ENCODE measurements at regions not wholly inside any gene's neighbourhood (a gene's known extent, or its start where the extent isn't known, plus 50 kb on each side); places are given as distances from the start of the nearest gene placed in this dataset.

- no peak for TF ChIP-seq CTCF (IDR thresholded peaks at IDR 0.05; ENCODE audit: control insufficient read depth, insufficient read depth, low read depth, low read length, missing control alignments)
- no peak overlapping the region for H3K4me3 ChIP-seq (ENCODE audit: control insufficient read depth, low read depth, low read length)
- DNase-seq (ENCODE audit: low read depth), result no peak
These were observed 188.2 kb downstream of the BLID start for GRCh38 chr11:121927789-121928188.

GRCh38 chr11:121927097-121927785 lies 188.8 kb downstream of the BLID start:
- no peak for DNase-seq (ENCODE audit: low read depth)
- H3K4me3 ChIP-seq (ENCODE audit: control insufficient read depth, low read depth, low read length), result no peak overlapping the region
- no peak for TF ChIP-seq CTCF (IDR thresholded peaks at IDR 0.05; ENCODE audit: control insufficient read depth, insufficient read depth, low read depth, low read length, missing control alignments)

GRCh38 chr11:121924191-121924590 lies 191.8 kb downstream of the BLID start:
- TF ChIP-seq CTCF (IDR thresholded peaks at IDR 0.05; ENCODE audit: control insufficient read depth, insufficient read depth, low read depth, low read length, missing control alignments), result no peak

GRCh38 chr11:121917482-121917881 lies 198.5 kb downstream of the BLID start:
- no peak overlapping the region for H3K4me3 ChIP-seq (ENCODE audit: control insufficient read depth, low read depth, low read length)
- no peak for TF ChIP-seq CTCF (IDR thresholded peaks at IDR 0.05; ENCODE audit: control insufficient read depth, insufficient read depth, low read depth, low read length, missing control alignments)
- DNase-seq (ENCODE audit: low read depth), result no peak

More at GRCh38 chr11:121924191-121924590, 191.8 kb downstream of the BLID start:
- no peak for DNase-seq (ENCODE audit: low read depth)
- no peak overlapping the region for H3K4me3 ChIP-seq (ENCODE audit: control insufficient read depth, low read depth, low read length)

GRCh38 chr11:121914508-121915059 lies 201.4 kb downstream of the BLID start:
- TF ChIP-seq CTCF (IDR thresholded peaks at IDR 0.05; ENCODE audit: control insufficient read depth, insufficient read depth, low read depth, low read length, missing control alignments), result no peak
- no peak overlapping the region for H3K4me3 ChIP-seq (ENCODE audit: control insufficient read depth, low read depth, low read length)
- DNase-seq (ENCODE audit: low read depth), result no peak

GRCh38 chr11:121909596-121909995 lies 206.4 kb downstream of the BLID start:
- no peak for TF ChIP-seq CTCF (IDR thresholded peaks at IDR 0.05; ENCODE audit: control insufficient read depth, insufficient read depth, low read depth, low read length, missing control alignments)
- no peak overlapping the region for H3K4me3 ChIP-seq (ENCODE audit: control insufficient read depth, low read depth, low read length)
- no peak for DNase-seq (ENCODE audit: low read depth)
